ENCODE measurements at regions not wholly inside any gene's neighbourhood (a gene's known extent, or its start where the extent isn't known, plus 50 kb on each side); places are given as distances from the start of the nearest gene placed in this dataset.

DNA sequence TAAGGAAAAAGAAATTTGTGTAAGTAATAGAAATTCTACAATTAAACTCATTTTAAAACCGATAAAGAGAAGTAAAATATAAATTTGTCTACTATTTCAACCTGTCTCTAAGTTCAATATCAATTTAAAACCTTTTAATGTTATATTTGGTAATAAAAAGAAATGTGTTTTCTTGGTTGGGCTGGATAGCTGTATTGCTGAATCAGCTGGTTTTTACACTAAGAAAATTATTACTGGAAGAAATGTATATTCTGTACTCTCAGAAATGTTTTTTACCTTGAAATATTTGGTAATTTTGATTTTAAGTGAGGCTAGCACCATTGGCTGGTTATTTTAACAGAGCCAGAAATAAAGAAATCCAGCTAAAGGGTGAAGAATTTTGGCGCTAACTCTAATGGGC lies 87.1 kb upstream of the CNTNAP4 start:
- no peak overlapping the region for H3K27ac ChIP-seq (ENCODE audit: insufficient read depth, low read depth, low read length)
- no peaks in the 10 kb centered on the region for H3K9me1 ChIP-seq (replicated peaks; ENCODE audit: control insufficient read depth, extremely low read depth, insufficient read depth, low read length)
- H3K4me1 ChIP-seq (ENCODE audit: control insufficient read depth, extremely low read depth, insufficient read depth, low read length), result no peaks in the 10 kb centered on the region
- TF ChIP-seq MYC (IDR thresholded peaks at IDR 0.05; ENCODE audit: low read depth, low read length) (no peak), EZH2 (IDR thresholded peaks at IDR 0.05; ENCODE audit: borderline replicate concordance, low read depth, low read length, severe bottlenecking) (no peak), GATA2 (IDR thresholded peaks at IDR 0.05; ENCODE audit: insufficient read depth, insufficient read length, low read depth, low read length) (no peak), POLR2A (IDR thresholded peaks at IDR 0.05; ENCODE audit: low read depth, low read length) (no peak), POLR2AphosphoS5 (IDR thresholded peaks at IDR 0.05; ENCODE audit: insufficient read depth, low read depth, low read length) (no peak), JUN (IDR thresholded peaks at IDR 0.05; ENCODE audit: borderline replicate concordance, insufficient read depth, insufficient read length, low read depth) (no peak)
- TF ChIP-seq, protein P1, sequence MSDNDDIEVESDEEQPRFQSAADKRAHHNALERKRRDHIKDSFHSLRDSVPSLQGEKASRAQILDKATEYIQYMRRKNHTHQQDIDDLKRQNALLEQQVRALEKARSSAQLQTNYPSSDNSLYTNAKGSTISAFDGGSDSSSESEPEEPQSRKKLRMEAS (IDR thresholded peaks at IDR 0.05; ENCODE audit: insufficient read depth, insufficient read length), result no peak
- TF ChIP-seq, protein P2, sequence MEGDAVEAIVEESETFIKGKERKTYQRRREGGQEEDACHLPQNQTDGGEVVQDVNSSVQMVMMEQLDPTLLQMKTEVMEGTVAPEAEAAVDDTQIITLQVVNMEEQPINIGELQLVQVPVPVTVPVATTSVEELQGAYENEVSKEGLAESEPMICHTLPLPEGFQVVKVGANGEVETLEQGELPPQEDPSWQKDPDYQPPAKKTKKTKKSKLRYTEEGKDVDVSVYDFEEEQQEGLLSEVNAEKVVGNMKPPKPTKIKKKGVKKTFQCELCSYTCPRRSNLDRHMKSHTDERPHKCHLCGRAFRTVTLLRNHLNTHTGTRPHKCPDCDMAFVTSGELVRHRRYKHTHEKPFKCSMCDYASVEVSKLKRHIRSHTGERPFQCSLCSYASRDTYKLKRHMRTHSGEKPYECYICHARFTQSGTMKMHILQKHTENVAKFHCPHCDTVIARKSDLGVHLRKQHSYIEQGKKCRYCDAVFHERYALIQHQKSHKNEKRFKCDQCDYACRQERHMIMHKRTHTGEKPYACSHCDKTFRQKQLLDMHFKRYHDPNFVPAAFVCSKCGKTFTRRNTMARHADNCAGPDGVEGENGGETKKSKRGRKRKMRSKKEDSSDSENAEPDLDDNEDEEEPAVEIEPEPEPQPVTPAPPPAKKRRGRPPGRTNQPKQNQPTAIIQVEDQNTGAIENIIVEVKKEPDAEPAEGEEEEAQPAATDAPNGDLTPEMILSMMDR (IDR thresholded peaks at IDR 0.05; ENCODE audit: extremely low read depth in 1 of 2, insufficient read depth in 1 of 2, low read depth in 1 of 2, low read length in 2 of 2), result no peak
- H3K9me3 ChIP-seq (replicated peaks; ENCODE audit: control insufficient read depth, insufficient read depth, low read length), result peaks cover 4% of the 10 kb centered on the region
- H3K4me2 ChIP-seq (ENCODE audit: insufficient read depth, low read length), result no peak overlapping the region
- FAIRE-seq, result no peak
- intact Hi-C loops (cut with micrococcal nuclease), result no loop called here
- no peaks in the 10 kb centered on the region for H4K20me1 ChIP-seq (replicated peaks; ENCODE audit: control insufficient read depth, extremely low read depth, insufficient read depth, low read length)
- no peaks in the 10 kb centered on the region for H3K79me2 ChIP-seq (ENCODE audit: control insufficient read depth, insufficient read depth, low read length)
- H3K36me3 ChIP-seq (ENCODE audit: control insufficient read depth in 2 of 2, extremely low read depth in 1 of 2, insufficient read depth in 2 of 2, low read length in 2 of 2), result no peaks in the 10 kb centered on the region
- dilution Hi-C loops (cut with MboI; ENCODE audit: extremely low pct_ligation_motif_present, low sequenced_read_pairs), result no loop called here
- H3K4me3 ChIP-seq (replicated peaks in 1 of 3; ENCODE audit: insufficient read depth in 1 of 3, low read depth in 1 of 3, low read length in 3 of 3), result no peak overlapping the region
- CTCF ChIA-PET, result interaction anchor here (0.7 kb wide), 1 partner anchor 10 kb away, joined by 3 read pairs; no protein-coding TSS in a partner anchor
- POLR2A ChIA-PET, result no interaction called here
- H3K9ac ChIP-seq (replicated peaks; ENCODE audit: extremely low read depth, insufficient read depth, low read length), result no peak overlapping the region
- DNase-seq (ENCODE audit: low read depth, low spot score), result no peak
- no peaks in the 10 kb centered on the region for H3K27me3 ChIP-seq (ENCODE audit: control insufficient read depth in 2 of 2, insufficient read depth in 2 of 2, low read length in 2 of 2)
- no TSS peak for BruUV-seq (replicated peaks)
- H2AFZ ChIP-seq (ENCODE audit: low read depth, low read length), result no peak overlapping the region

All from endothelial cell of umbilical vein (primary cell).